NCI-H2107 treated with DMSO at 0.1 percent for 48 hours (cell line): ENCODE measurements at regions not wholly inside any gene's neighbourhood (a gene's known extent, or its start where the extent isn't known, plus 50 kb on each side); places are given as distances from the start of the nearest gene placed in this dataset.

Experiments
- DNase-seq: peaks from one replicate; lab custom pipeline; 2025; ENCODE audit not compliant: unreplicated experiment; lab: John Stamatoyannopoulos, UW

GRCh38 chr15:77541421-77542181 is 91.1 kb downstream of the LINGO1 start:
- DNase-seq = no peak

- no peak for DNase-seq
Measured at GRCh38 chr15:77540312-77541060, 92.2 kb downstream of the LINGO1 start.

GRCh38 chr15:77538793-77539497 is 93.8 kb downstream of the LINGO1 start:
- peak; percentile 52 for DNase-seq

- DNase-seq = no peak
Measured at GRCh38 chr15:77538027-77538451, 94.7 kb downstream of the LINGO1 start.

GRCh38 chr15:77537006-77537405 is 95.7 kb downstream of the LINGO1 start:
- DNase-seq = peak; percentile 2

GRCh38 chr15:77535845-77536244 is 96.9 kb downstream of the LINGO1 start:
- DNase-seq = no peak
